Progenitor cell of endocrine pancreas (in vitro differentiated cells): ENCODE measurements at regions not wholly inside any gene's neighbourhood (a gene's known extent, or its start where the extent isn't known, plus 50 kb on each side); places are given as distances from the start of the nearest gene placed in this dataset.

Source experiments
- DNase-seq: peaks from one replicate; pipeline ENCODE4 v3.0.0; 2021; ENCODE audit warnings: low spot score; ENCODE audit not compliant: unreplicated experiment
- H3K27ac Mint-ChIP-seq: 2 replicates; pipeline ENCODE4 v1.8.0; 2021; ENCODE audit warnings: mild to moderate bottlenecking, moderate library complexity, mixed read lengths
- H3K27me3 Mint-ChIP-seq: 2 replicates; pipeline ENCODE4 v1.8.0; 2021; ENCODE audit warnings: mixed read lengths
- H3K36me3 Mint-ChIP-seq: 2 replicates; pipeline ENCODE4 v1.8.0; 2022; ENCODE audit warnings: mixed read lengths; ENCODE audit not compliant: insufficient read depth
- H3K4me1 Mint-ChIP-seq: 2 replicates; pipeline ENCODE4 v1.8.0; 2021; ENCODE audit warnings: low read depth, mixed read lengths
- H3K4me3 Mint-ChIP-seq: 2 replicates; pipeline ENCODE4 v1.8.0; 2021; ENCODE audit warnings: low read depth, mild to moderate bottlenecking, moderate library complexity, mixed read lengths
- H3K9me3 Mint-ChIP-seq: 2 replicates; pipeline ENCODE4 v1.8.0; 2021; ENCODE audit warnings: low read depth, mixed read lengths
- CTCF ChIP-seq: fragments of 200-600 bp; sonication (generic); IDR thresholded peaks from one replicate; pipeline ENCODE4 v1.5.0; 2021; ENCODE audit warnings: antibody characterized with exemption, mild to moderate bottlenecking; ENCODE audit not compliant: unreplicated experiment

GRCh38 chr16:76854234-76854633, 336.8 kb upstream of the MON1B start:
- no peak for DNase-seq
- H3K4me1 Mint-ChIP-seq, result peaks cover 6% of the 10 kb centered on the region
- no peak overlapping the region for H3K4me3 Mint-ChIP-seq
- no peaks in the 10 kb centered on the region for H3K36me3 Mint-ChIP-seq
- no peaks in the 10 kb centered on the region for H3K27me3 Mint-ChIP-seq
- H3K9me3 Mint-ChIP-seq, result peaks cover 10% of the 10 kb centered on the region
- TF ChIP-seq CTCF, result no peak
- no peak overlapping the region for H3K27ac Mint-ChIP-seq

DNA sequence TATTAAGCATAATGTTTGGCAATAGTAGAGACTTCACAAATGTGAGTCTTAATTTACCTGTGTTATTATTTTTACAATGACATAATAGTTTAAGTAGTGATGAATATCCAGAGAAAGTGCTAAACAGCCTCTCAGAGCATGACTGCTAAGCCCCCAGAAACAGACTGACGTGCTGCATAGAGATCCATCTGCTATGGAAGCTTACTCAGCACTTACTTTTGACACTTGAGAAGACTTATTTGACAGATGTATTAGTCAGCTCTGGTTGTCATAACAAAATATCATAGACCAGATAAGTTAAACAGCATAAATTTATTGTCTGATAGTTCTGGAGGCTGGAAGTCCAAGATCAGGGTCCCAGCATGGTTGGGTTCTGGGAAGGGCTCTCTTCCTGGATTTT, 334.9 kb upstream of the MON1B start:
- Mint-ChIP-seq H3K27ac (no peak overlapping the region), H3K27me3 (no peaks in the 10 kb centered on the region), H3K4me3 (no peak overlapping the region), H3K9me3 (peaks cover 26% of the 10 kb centered on the region), H3K36me3 (peaks cover 1% of the 10 kb centered on the region), H3K4me1 (peaks cover 6% of the 10 kb centered on the region)
- no peak for DNase-seq
- TF ChIP-seq CTCF, result no peak

DNA sequence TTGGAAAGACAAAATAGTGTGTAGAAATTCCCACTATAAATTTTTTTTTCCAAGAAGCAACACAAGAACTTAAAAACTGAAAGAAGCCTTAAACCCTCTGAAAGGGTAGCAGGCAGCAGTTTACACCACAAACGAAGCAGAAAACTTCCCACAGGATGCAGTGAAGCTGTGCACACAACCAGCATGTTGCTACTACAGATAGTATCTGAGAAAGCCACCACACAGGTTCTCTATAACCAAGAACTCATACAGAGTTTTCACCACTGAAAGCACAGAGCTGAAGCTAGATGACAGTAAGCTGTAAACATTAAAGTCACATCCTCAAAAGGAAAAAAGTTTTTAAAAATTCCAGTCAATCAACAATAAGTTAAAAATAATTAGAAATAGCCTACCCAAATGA, 333.6 kb upstream of the MON1B start:
- DNase-seq, result no peak
- peaks cover 1% of the 10 kb centered on the region for H3K36me3 Mint-ChIP-seq
- H3K27me3 Mint-ChIP-seq, result no peaks in the 10 kb centered on the region
- peaks cover 1% of the 10 kb centered on the region for H3K4me1 Mint-ChIP-seq
- TF ChIP-seq CTCF, result no peak
- peaks cover 26% of the 10 kb centered on the region for H3K9me3 Mint-ChIP-seq
- no peak overlapping the region for H3K4me3 Mint-ChIP-seq
- H3K27ac Mint-ChIP-seq, result no peak overlapping the region

- Mint-ChIP-seq H3K9me3 (peaks cover 32% of the 10 kb centered on the region), H3K27ac (no peak overlapping the region), H3K36me3 (peaks cover 1% of the 10 kb centered on the region), H3K4me3 (no peak overlapping the region), H3K4me1 (peaks cover 5% of the 10 kb centered on the region), H3K27me3 (no peaks in the 10 kb centered on the region)
- DNase-seq, result no peak
- TF ChIP-seq CTCF, result no peak
Measured at GRCh38 chr16:76862901-76863300, 328.1 kb upstream of the MON1B start.

DNA sequence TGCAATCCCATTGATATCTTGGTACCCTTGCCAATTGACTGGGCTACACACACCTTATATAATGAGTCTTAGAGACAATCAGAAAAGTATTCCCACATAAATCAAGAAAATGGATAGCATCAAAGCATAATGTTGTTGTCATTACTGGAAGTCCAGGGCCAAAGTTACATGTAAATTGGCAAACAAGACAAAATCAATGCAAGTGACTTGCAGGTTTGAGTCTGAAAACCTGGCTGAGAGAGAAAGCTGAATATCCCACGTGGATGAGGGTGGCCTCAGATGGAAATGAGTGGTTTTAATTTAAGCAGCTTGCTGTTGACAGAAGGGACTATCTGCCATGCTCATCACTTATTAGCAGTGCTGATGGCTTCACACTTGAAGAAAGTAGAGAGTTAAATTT, 324.0 kb upstream of the MON1B start:
- H3K4me1 Mint-ChIP-seq, result peaks cover 5% of the 10 kb centered on the region
- no peaks in the 10 kb centered on the region for H3K27me3 Mint-ChIP-seq
- H3K4me3 Mint-ChIP-seq, result no peak overlapping the region
- H3K27ac Mint-ChIP-seq, result peak overlapping the region; percentile 4
- TF ChIP-seq CTCF, result no peak
- peaks cover 8% of the 10 kb centered on the region for H3K9me3 Mint-ChIP-seq
- DNase-seq, result no peak
- no peaks in the 10 kb centered on the region for H3K36me3 Mint-ChIP-seq
